Left lung (tissue), 4 donors: ENCODE measurements at regions not wholly inside any gene's neighbourhood (a gene's known extent, or its start where the extent isn't known, plus 50 kb on each side); places are given as distances from the start of the nearest gene placed in this dataset.

ENCODE experiments used
- ATAC-seq: fragments of 200-7000 bp; cut with Tn5 transposase; one replicate; pipeline ENCODE4 v1.9.1; 2020; ENCODE audit warnings: moderate library complexity
- DNase-seq, 4 donors: peaks; one replicate each; pipeline ENCODE4 v3.0.0-alpha.2; 2013 to 2020
- H3K27ac ChIP-seq, 2 donors: fragments of 200-600 bp; sonication (generic) in 1 of 2; one replicate each; pipeline versions ENCODE4 v1.5.0 to v1.8.0; 2020 to 2021
- H3K27me3 ChIP-seq, 2 donors: fragments of 200-600 bp; sonication (generic) in 1 of 2; one replicate each; pipeline versions ENCODE4 v1.5.0 to v1.8.0; 2020 to 2021
- H3K36me3 ChIP-seq, 2 donors: fragments of 200-600 bp; sonication (generic) in 1 of 2; one replicate each; pipeline versions ENCODE4 v1.5.0 to v1.8.0; 2020 to 2021
- H3K4me1 ChIP-seq, 2 donors: fragments of 200-600 bp; one replicate each; pipeline ENCODE4 v1.8.0; 2021
- H3K4me3 ChIP-seq, 2 donors: fragments of 200-600 bp; sonication (generic) in 1 of 2; one replicate each; pipeline versions ENCODE4 v1.5.0 to v1.8.0; 2020 to 2021; ENCODE audit warnings: mild to moderate bottlenecking in 1 of 2
- H3K9me3 ChIP-seq, 2 donors: fragments of 200-600 bp; sonication (generic) in 1 of 2; one replicate each; pipeline versions ENCODE4 v1.5.0 to v1.8.0; 2020 to 2021
- CTCF ChIP-seq, 2 donors: fragments of 200-600 bp; sonication (generic) in 1 of 2; IDR thresholded peaks; one replicate each; pipeline versions ENCODE4 v1.5.0 to v1.8.0; 2021; ENCODE audit warnings: antibody characterized with exemption in 2 of 2
- intact Hi-C, 2 donors: fragments of 100-400 bp; cut with DNase I; formaldehyde crosslinking; loops; one replicate each; pipeline versions ENCODE4 v1.11.2 to v1.14.2; 2022
- donor health status: DM: no; HTN: yes; CAD: no.
- donor health status: DM: no; HTN: no; CAD: no.

GRCh38 chr2:217606296-217606695, 396.5 kb downstream of the TNS1 start:
- Histone ChIP-seq H3K9me3 (no peaks in the 10 kb centered on the region), H3K27me3 (no peaks in the 10 kb centered on the region), H3K4me3 (no peak overlapping the region), H3K27ac (no peak overlapping the region), H3K36me3 (no peaks in the 10 kb centered on the region), H3K4me1 (peaks cover 0 to 2% of the 10 kb centered on the region in 2 donors)
- intact Hi-C loops, result no loop called here
- ATAC-seq (no peak), DNase-seq (no peak)
- no peak for TF ChIP-seq CTCF (IDR thresholded peaks at IDR 0.05)

GRCh38 chr2:217604527-217605194, 398.1 kb downstream of the TNS1 start:
- peaks cover 0 to 2% of the 10 kb centered on the region in 2 donors for H3K4me1 ChIP-seq
- no peak overlapping the region for H3K4me3 ChIP-seq
- H3K27ac ChIP-seq, result no peak overlapping the region
- no peaks in the 10 kb centered on the region for H3K9me3 ChIP-seq
- ATAC-seq, result no peak
- no peaks in the 10 kb centered on the region for H3K36me3 ChIP-seq
- intact Hi-C loops, result no loop called here
- no peak for DNase-seq
- no peak for TF ChIP-seq CTCF (IDR thresholded peaks at IDR 0.05)
- no peaks in the 10 kb centered on the region for H3K27me3 ChIP-seq

- intact Hi-C loops, result no loop called here
Observed at GRCh38 chr2:217601601-217602000, 401.2 kb downstream of the TNS1 start.

GRCh38 chr2:217599906-217600305, 402.9 kb downstream of the TNS1 start:
- no peak for ATAC-seq
- intact Hi-C loops, result loop anchor here in 1 of 2 donors (5.0 kb wide), 1 partner anchor 248 kb away; no protein-coding TSS in a partner anchor
- Histone ChIP-seq H3K9me3 (no peaks in the 10 kb centered on the region), H3K27me3 (no peaks in the 10 kb centered on the region), H3K27ac (no peak overlapping the region), H3K36me3 (no peaks in the 10 kb centered on the region), H3K4me1 (peaks cover 0 to 2% of the 10 kb centered on the region in 2 donors), H3K4me3 (no peak overlapping the region)
- TF ChIP-seq CTCF (IDR thresholded peaks at IDR 0.05), result no peak
- DNase-seq, result no peak

More at GRCh38 chr2:217601601-217602000, 401.2 kb downstream of the TNS1 start:
- no peak overlapping the region for H3K27ac ChIP-seq
- no peak overlapping the region for H3K4me3 ChIP-seq
- H3K9me3 ChIP-seq, result no peaks in the 10 kb centered on the region
- H3K36me3 ChIP-seq, result no peaks in the 10 kb centered on the region
- DNase-seq (no peak), ATAC-seq (no peak)
- peaks cover 0 to 2% of the 10 kb centered on the region in 2 donors for H3K4me1 ChIP-seq
- TF ChIP-seq CTCF (IDR thresholded peaks at IDR 0.05), result no peak
- no peaks in the 10 kb centered on the region for H3K27me3 ChIP-seq

- H3K27ac ChIP-seq, result no peak overlapping the region
- no peaks in the 10 kb centered on the region for H3K27me3 ChIP-seq
- H3K36me3 ChIP-seq, result no peaks in the 10 kb centered on the region
- TF ChIP-seq CTCF (IDR thresholded peaks at IDR 0.05), result no peak
- ATAC-seq, result no peak
- no peaks in the 10 kb centered on the region for H3K9me3 ChIP-seq
- H3K4me1 ChIP-seq, result no peaks in the 10 kb centered on the region
- intact Hi-C loops, result loop anchor here in 1 of 2 donors (5.0 kb wide), 1 partner anchor 245 kb away; no protein-coding TSS in a partner anchor
- H3K4me3 ChIP-seq, result no peak overlapping the region
- DNase-seq, result no peak
Observed at GRCh38 chr2:217597681-217598080, 405.1 kb downstream of the TNS1 start.
